ENCODE measurements at regions not wholly inside any gene's neighbourhood (a gene's known extent, or its start where the extent isn't known, plus 50 kb on each side); places are given as distances from the start of the nearest gene placed in this dataset.

GRCh38 chr3:189118896-189119295 lies 52.9 kb upstream of the TPRG1 start:
- DNase-seq, result no peak

GRCh38 chr3:189119950-189120349 lies 51.8 kb upstream of the TPRG1 start:
- no peak for DNase-seq

GRCh38 chr3:189121092-189121491 lies 50.7 kb upstream of the TPRG1 start:
- no peak for DNase-seq

All from activated CD4-positive, alpha-beta T cell treated with anti-CD3 and anti-CD28 coated beads, Interleukin-2, amount 50 U/mL, for 48 hours (primary cell).